ENCODE measurements at regions not wholly inside any gene's neighbourhood (a gene's known extent, or its start where the extent isn't known, plus 50 kb on each side); places are given as distances from the start of the nearest gene placed in this dataset.
"Not testable (repeated sequence)": the region's sequence is repeated elsewhere in the genome, so short reads cannot be mapped to it uniquely, and the experiment has no call there.

DNA sequence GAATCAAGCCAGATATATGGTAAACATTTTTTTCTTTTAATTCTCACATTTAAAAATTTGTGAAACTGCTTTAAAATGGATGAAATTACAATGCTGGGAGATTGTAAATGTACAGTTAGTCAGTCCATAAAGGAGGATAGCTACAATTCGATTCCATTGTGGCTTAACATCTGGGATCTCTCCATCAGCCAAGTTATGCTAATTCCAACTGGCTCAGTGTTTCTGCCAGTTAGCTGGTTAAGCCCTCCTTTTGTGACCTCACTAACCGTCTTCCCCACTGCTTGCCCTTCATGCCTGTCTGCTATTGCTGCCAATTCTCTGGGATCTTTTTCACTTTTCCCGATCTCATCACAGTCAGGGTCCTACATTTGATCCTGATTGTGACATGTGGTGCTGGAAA is 1347.6 kb downstream of the CDH11 start:
- Mint-ChIP-seq H3K27ac (no peak overlapping the region), H3K4me3 (no peak overlapping the region), H3K4me1 (no peaks in the 10 kb centered on the region), H3K9me3 (peaks cover 0 to 5% of the 10 kb centered on the region in 2 donors), H3K36me3 (no peaks in the 10 kb centered on the region), H3K27me3 (no peaks in the 10 kb centered on the region)
- no peak for DNase-seq
- ATAC-seq (replicated peaks): no peak

DNA sequence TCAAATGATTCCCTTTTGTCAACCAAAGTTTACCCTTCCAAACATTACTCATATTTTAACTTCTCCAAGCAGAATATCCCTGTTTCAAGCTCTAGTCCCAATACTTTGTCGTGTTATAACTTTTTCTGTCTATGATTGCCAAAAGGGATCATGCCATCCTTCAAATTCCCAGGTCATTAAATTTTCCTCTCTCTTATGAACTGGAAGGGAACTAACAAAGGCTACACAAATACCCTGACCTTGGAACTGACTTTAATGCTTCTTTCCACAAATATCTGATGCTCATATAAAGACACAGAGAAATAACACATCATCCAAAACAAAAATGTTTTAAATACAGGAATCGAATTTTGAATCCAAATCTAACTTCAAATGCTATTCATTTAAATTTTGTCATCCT is 1352.7 kb downstream of the CDH11 start:
- no peak overlapping the region for H3K4me3 Mint-ChIP-seq
- H3K36me3 Mint-ChIP-seq: no peaks in the 10 kb centered on the region
- H3K27ac Mint-ChIP-seq: no peak overlapping the region
- H3K27me3 Mint-ChIP-seq: no peaks in the 10 kb centered on the region
- ATAC-seq (replicated peaks): no peak
- H3K9me3 Mint-ChIP-seq: peaks cover 5 to 9% of the 10 kb centered on the region in 2 donors
- no peaks in the 10 kb centered on the region for H3K4me1 Mint-ChIP-seq
- no peak for DNase-seq

DNA sequence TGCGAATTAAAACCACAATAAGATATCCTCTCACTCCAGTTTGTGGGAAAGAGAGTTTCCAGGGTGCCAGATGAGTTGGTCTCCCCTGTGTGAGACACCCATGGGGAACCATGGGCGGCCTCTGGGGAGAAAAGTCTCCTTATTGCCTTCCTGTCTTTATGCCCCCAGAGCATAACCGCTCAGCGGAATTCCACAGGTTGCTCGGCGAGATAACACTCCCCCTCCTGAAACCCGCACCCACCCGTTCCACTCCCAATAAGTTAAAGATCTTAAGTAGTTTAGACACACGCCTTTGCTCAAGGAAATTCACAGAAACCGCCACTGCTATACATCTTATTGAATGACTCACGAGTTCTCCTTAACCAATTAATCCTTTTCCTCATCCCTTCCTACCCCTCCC is 1361.6 kb downstream of the CDH11 start:
- not testable (repeated sequence) for H3K27ac Mint-ChIP-seq

DNA sequence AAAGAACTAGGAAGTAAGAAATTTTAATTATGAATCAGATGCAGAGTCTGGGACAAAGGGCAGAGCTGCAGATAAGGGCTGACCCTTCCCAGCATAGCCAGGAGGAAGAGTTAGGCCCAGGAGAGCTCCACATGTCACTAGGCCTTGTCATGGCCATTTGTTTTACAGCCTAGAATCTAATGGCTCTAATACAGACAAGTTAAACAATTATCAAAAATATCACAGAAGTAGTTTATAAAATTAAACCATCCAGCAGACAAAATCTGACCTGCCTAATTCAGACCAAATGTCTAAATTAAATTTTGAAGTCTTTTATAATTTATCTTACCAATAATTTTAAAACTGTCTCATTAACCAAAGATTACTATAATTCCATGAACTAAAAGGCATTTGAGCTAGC is 1369.5 kb downstream of the CDH11 start:
- H3K36me3 Mint-ChIP-seq: no peaks in the 10 kb centered on the region
- H3K27ac Mint-ChIP-seq: no peak overlapping the region
- no peaks in the 10 kb centered on the region for H3K27me3 Mint-ChIP-seq
- ATAC-seq (replicated peaks): no peak
- H3K9me3 Mint-ChIP-seq: peaks cover 4 to 10% of the 10 kb centered on the region in 2 donors
- no peaks in the 10 kb centered on the region for H3K4me1 Mint-ChIP-seq
- no peak for DNase-seq
- no peak overlapping the region for H3K4me3 Mint-ChIP-seq

More for the DNA sequence above, 1361.6 kb downstream of the CDH11 start:
- ATAC-seq (replicated peaks); H3K9me3 Mint-ChIP-seq; H3K36me3 Mint-ChIP-seq; H3K4me3 Mint-ChIP-seq; H3K27me3 Mint-ChIP-seq; H3K4me1 Mint-ChIP-seq; DNase-seq: not testable (repeated sequence)

DNA sequence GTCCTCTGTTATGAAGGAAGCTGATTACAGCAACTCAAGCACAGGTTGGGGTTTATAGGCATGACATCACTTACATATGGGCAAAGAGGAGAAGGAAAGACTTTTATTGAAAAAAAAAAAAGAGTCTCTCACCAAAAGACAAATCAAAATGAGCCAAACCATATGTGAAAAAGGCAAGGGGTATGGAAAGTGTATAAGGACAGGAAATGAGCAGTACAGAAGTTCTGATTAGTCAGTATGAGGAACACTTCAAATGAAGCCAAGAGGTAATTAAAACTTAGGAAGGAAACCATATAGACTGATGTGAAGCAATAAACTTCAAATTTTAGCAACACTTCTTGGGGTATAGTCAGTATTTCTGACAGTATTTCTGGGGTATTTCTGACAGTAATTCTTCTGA is 1372.6 kb downstream of the CDH11 start:
- Mint-ChIP-seq H3K4me1 (no peaks in the 10 kb centered on the region), H3K9me3 (peaks cover 9 to 12% of the 10 kb centered on the region in 2 donors), H3K27ac (no peak overlapping the region), H3K4me3 (no peak overlapping the region), H3K27me3 (no peaks in the 10 kb centered on the region), H3K36me3 (no peaks in the 10 kb centered on the region)
- DNase-seq (no peak), ATAC-seq (replicated peaks) (no peak)

DNA sequence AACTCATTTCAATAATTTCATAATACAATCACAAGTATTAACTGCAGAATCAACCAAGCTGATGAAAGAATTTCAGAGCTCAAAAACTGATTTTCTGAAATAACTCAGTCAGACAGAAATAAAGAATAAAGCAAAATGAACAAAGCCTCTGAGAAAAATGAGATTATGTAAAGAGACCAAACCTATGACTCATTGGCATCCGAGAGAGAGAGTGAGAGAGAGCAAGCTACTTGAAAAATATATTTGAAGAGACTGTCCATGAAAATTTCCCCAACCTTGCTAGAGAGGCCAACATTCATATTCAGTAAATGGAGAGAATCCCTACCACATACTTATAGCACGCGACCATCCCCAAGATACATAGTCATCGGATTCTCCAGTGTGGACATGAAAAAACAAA is 1376.4 kb downstream of the CDH11 start:
- Mint-ChIP-seq H3K36me3 (no peaks in the 10 kb centered on the region), H3K27me3 (no peaks in the 10 kb centered on the region), H3K4me3 (no peak overlapping the region), H3K27ac (no peak overlapping the region), H3K9me3 (peaks cover 7 to 8% of the 10 kb centered on the region in 2 donors), H3K4me1 (no peaks in the 10 kb centered on the region)
- ATAC-seq (replicated peaks): no peak
- no peak for DNase-seq

DNA sequence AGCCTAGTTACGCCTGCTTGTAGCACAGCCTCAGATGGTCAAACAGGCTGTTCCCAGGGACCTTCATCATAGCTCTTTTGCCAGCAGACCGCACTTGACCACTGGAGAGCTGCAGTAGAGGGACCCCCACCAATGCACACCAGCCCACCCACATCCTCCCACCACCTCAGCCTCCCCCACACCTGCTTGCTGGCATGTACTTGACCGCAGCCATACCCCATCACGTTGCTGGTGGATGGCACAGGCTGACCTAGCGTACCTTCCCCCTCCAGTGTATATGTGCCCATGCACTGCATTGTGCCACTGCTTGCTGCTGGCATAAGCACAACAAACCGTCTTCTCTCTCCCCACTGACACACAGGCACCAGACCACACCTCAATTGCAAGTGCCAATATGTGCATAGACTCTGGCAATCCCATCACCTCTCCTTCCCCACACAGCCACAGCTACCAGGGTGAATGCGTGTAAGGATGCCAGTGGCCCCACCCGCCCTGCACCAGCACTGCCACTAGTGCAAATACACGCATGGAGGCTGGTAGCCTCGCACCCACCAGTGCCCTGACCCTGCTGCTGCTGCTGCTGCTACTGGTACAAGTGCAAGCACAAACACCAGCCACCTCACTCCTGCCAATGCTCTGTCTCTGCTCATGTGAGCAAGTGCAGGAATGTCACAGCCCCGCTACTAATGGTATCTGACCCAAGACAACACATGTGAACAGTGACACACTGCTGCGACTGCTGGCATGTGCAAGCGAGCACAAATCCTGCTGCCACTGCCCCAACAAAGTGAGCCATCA is 1377.6 kb downstream of the CDH11 start:
- Mint-ChIP-seq H3K4me1 (no peaks in the 10 kb centered on the region), H3K9me3 (peaks cover 7 to 8% of the 10 kb centered on the region in 2 donors), H3K27ac (no peak overlapping the region), H3K4me3 (no peak overlapping the region), H3K36me3 (no peaks in the 10 kb centered on the region), H3K27me3 (no peaks in the 10 kb centered on the region)
- ATAC-seq (replicated peaks) (no peak), DNase-seq (no peak)

DNA sequence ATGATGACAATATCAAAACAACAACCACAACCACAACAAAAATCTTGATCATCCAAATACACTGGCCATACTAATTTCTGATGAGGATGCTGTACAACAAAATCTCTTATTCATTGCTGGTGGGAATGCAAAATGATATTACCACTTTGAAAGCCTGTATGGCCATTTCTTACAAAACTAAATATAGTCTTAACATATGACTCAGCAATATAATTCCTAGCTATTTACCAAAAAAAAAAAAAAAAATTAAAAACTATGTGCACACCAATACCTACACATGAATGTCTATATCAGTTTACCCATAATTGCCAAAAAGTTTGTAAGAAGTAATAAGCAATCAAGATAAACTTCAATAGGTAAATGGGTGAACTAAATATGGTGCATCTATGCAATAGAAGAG is 1379.7 kb downstream of the CDH11 start:
- DNase-seq (no peak), ATAC-seq (replicated peaks) (no peak)
- H3K4me1 Mint-ChIP-seq: no peaks in the 10 kb centered on the region
- H3K4me3 Mint-ChIP-seq: no peak overlapping the region
- no peak overlapping the region for H3K27ac Mint-ChIP-seq
- H3K27me3 Mint-ChIP-seq: no peaks in the 10 kb centered on the region
- H3K9me3 Mint-ChIP-seq: peaks cover 7 to 8% of the 10 kb centered on the region in 2 donors
- no peaks in the 10 kb centered on the region for H3K36me3 Mint-ChIP-seq

DNA sequence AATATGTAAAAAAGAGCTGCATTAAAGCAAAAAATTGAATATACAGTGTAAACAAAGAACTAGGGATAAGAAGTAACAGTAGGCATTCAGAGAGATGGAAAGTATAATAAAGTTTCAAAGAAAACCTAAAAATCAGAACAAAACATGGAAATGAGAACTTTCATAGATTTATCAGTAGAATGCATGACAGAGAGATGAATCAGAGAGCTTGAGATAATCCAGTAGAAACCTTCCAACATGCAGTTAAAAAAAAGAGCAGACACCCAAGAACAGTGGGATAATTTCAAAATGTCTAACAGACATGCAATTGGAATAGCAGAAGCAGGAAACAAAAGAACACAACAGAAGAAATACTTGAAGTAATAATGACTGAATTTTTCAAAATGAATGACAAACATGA is 1384.2 kb downstream of the CDH11 start:
- Mint-ChIP-seq H3K9me3 (peaks cover 0 to 4% of the 10 kb centered on the region in 2 donors), H3K27ac (no peak overlapping the region), H3K4me3 (no peak overlapping the region), H3K27me3 (no peaks in the 10 kb centered on the region), H3K4me1 (no peaks in the 10 kb centered on the region), H3K36me3 (no peaks in the 10 kb centered on the region)
- DNase-seq (no peak), ATAC-seq (replicated peaks) (no peak)

DNA sequence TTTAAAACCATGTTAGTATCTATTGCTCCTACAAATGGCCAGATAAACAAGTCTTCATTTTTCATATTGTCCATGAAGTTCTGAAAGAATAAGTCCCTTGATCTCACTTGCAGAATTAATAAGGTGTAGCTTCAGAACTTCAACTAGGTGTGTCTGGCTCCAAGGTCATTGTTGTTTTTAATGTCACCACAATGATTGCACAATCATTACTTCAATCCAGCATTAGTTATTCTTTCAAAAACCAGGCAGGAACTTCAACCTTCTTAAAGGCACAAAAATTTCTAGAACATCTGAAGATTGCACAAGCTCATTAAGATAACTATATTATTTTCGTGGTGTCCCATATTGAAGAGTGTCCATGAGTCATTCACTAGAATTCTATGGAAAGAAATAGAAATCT is 1386.4 kb downstream of the CDH11 start:
- H3K36me3 Mint-ChIP-seq: no peaks in the 10 kb centered on the region
- DNase-seq (no peak), ATAC-seq (replicated peaks) (no peak)
- H3K27me3 Mint-ChIP-seq: no peaks in the 10 kb centered on the region
- no peak overlapping the region for H3K27ac Mint-ChIP-seq
- no peaks in the 10 kb centered on the region for H3K4me1 Mint-ChIP-seq
- no peak overlapping the region for H3K4me3 Mint-ChIP-seq
- peaks cover 0 to 4% of the 10 kb centered on the region in 2 donors for H3K9me3 Mint-ChIP-seq

DNA sequence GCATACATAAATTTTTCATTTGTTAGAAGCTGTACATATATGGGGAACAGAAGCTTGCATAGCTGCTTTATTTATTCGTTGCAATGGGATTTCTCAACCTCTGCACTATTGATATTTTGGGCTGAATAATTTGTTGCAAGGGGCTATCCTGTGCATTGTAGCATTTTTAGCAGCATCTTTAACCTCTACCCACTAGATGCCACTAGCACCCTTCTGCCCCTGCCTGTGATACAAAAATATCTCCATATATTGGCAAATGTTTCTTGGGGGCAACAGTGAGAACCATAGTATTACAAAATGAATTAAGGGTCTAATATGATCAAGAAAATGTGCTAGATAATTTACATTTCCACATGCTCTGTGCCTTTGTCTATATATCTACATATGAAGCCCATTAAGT is 1401.0 kb downstream of the CDH11 start:
- no peak overlapping the region for H3K4me3 Mint-ChIP-seq
- H3K9me3 Mint-ChIP-seq: peaks cover 4 to 5% of the 10 kb centered on the region in 2 donors
- H3K27me3 Mint-ChIP-seq: no peaks in the 10 kb centered on the region
- ATAC-seq (replicated peaks) (no peak), DNase-seq (no peak)
- no peaks in the 10 kb centered on the region for H3K4me1 Mint-ChIP-seq
- H3K36me3 Mint-ChIP-seq: no peaks in the 10 kb centered on the region
- no peak overlapping the region for H3K27ac Mint-ChIP-seq

DNA sequence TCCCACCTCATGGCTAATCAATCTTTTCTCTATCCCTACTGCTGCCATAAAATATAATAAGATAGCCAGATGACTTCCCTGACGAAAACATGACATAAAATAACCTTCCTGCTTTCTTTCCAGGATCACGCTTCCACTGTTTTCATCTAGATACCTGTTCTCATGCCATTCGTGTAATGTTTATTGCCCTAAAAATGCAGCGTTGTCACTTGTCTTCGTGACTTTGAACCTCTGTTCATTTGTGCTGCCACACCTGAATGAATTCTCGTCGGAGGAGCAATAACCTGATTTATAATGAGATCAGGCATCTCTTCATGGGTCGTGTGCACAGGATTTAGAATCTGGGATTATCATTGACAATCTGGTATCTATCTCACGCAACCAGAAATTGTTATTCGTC is 1401.9 kb downstream of the CDH11 start:
- Mint-ChIP-seq H3K36me3 (no peaks in the 10 kb centered on the region), H3K4me3 (no peak overlapping the region), H3K27me3 (no peaks in the 10 kb centered on the region), H3K9me3 (peaks cover 3 to 4% of the 10 kb centered on the region in 2 donors), H3K4me1 (no peaks in the 10 kb centered on the region), H3K27ac (no peak overlapping the region)
- no peak for ATAC-seq (replicated peaks)
- DNase-seq: no peak

DNA sequence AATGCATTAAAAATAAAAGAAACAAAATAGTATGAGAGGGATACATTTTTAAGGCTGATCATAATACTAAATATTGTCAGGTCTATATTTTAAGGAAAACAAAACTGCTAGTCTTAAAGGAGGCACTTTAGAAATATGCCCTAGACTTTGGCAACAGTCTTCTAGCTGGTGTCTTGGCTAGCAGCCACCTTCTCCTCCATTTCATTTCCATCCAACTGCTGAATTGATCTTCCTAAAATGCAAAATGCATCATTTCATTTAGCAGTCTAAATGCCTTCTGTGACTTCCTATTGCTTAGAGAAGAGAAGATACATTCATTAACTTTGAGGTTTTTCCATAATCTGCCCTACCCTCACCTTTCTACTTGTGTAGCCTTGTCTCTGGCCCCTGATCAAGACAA is 1404.1 kb downstream of the CDH11 start:
- no peaks in the 10 kb centered on the region for H3K27me3 Mint-ChIP-seq
- H3K27ac Mint-ChIP-seq: no peak overlapping the region
- ATAC-seq (replicated peaks): no peak
- no peak overlapping the region for H3K4me3 Mint-ChIP-seq
- DNase-seq: no peak
- H3K36me3 Mint-ChIP-seq: no peaks in the 10 kb centered on the region
- H3K4me1 Mint-ChIP-seq: no peaks in the 10 kb centered on the region
- H3K9me3 Mint-ChIP-seq: peaks cover 3 to 4% of the 10 kb centered on the region in 2 donors

DNA sequence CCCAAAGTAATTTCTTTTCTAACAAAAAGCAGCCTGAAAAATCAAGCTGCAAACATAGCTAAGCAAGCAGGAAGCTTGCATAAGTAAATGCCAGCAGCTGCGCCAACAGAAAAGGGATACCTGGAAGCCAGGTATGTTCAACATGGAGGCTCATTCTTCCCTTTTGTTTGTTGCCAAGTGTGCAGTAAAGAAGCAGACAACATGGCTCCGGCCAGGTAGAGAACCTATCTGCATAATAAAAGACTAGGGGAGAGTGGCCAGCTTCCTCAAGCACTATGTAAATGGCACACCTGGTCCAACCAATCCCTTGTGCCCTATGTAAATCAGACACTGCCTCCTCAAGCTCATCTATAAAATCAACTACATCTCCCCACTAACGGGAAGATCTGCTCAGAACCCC is 1407.0 kb downstream of the CDH11 start:
- DNase-seq (no peak), ATAC-seq (replicated peaks) (no peak)
- no peak overlapping the region for H3K4me3 Mint-ChIP-seq
- no peak overlapping the region for H3K27ac Mint-ChIP-seq
- no peaks in the 10 kb centered on the region for H3K27me3 Mint-ChIP-seq
- peaks cover 2 to 4% of the 10 kb centered on the region in 2 donors for H3K9me3 Mint-ChIP-seq
- no peaks in the 10 kb centered on the region for H3K36me3 Mint-ChIP-seq
- H3K4me1 Mint-ChIP-seq: no peaks in the 10 kb centered on the region

DNA sequence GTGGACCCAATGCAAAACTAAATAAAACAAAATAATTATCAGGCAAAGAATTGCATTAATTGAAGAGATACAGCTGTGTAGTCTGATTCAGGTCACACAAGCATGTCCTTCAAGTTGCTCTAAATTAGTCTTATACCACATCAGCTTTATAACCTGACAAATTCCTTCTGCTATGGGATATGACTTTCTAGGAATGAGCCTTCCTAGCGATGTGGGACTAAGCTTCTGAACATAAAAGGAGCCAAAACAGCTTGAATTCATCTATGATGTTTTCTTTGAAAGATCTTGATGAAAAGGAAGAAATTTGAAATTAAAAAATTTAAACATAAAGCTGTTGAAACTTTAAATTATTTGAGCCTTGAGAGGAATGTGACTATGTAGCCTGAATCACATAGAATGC is 1409.1 kb downstream of the CDH11 start:
- ATAC-seq (replicated peaks) (no peak), DNase-seq (no peak)
- H3K4me3 Mint-ChIP-seq: no peak overlapping the region
- peaks cover 0 to 2% of the 10 kb centered on the region in 2 donors for H3K9me3 Mint-ChIP-seq
- H3K36me3 Mint-ChIP-seq: no peaks in the 10 kb centered on the region
- no peaks in the 10 kb centered on the region for H3K27me3 Mint-ChIP-seq
- H3K27ac Mint-ChIP-seq: no peak overlapping the region
- no peaks in the 10 kb centered on the region for H3K4me1 Mint-ChIP-seq
